OCI-LY3 (cell line): ENCODE measurements at regions not wholly inside any gene's neighbourhood (a gene's known extent, or its start where the extent isn't known, plus 50 kb on each side); places are given as distances from the start of the nearest gene placed in this dataset.

Experiments used
- H2AFZ ChIP-seq: fragments of 200-600, 300-600 bp; shearing (Covaris generic); 2 replicates; pipeline ENCODE4 v1.6.0; 2014; ENCODE audit warnings: antibody characterized with exemption, low read depth, low read length
- H3K27ac ChIP-seq: fragments of 200-600, 300-600 bp; sonication (generic); 2 replicates; pipeline ENCODE4 v1.5.1; 2014; ENCODE audit warnings: mild to moderate bottlenecking, low read length, moderate library complexity, mixed read lengths
- H3K27me3 ChIP-seq: fragments of 200-600, 300-600 bp; sonication (generic); 2 replicates; pipeline ENCODE4 v1.6.1; 2014; ENCODE audit warnings: low read depth, low read length, mixed read lengths
- H3K36me3 ChIP-seq: fragments of 200-600, 300-600 bp; sonication (generic); replicated peaks from 2 replicates; pipeline ENCODE3; 2014; ENCODE audit warnings: low read depth, low read length, mixed read lengths
- H3K4me1 ChIP-seq: fragments of 300-600, 200-600 bp; sonication (generic); 2 replicates; pipeline ENCODE4 v1.6.1; 2014; ENCODE audit warnings: low read length, mixed read lengths
- H3K4me2 ChIP-seq: fragments of 200-600, 300-600 bp; sonication (generic); 2 replicates; pipeline ENCODE4 v1.6.1; 2014; ENCODE audit warnings: low read length, mixed read lengths
- H3K4me3 ChIP-seq: fragments of 300-600, 200-600 bp; sonication (generic); 2 replicates; pipeline ENCODE4 v1.5.1; 2014; ENCODE audit warnings: antibody characterized with exemption, mild to moderate bottlenecking, low read length, moderate library complexity
- H3K79me2 ChIP-seq: fragments of 300-600, 200-600 bp; shearing (Covaris generic); 2 replicates; pipeline ENCODE4 v1.6.1; 2014; ENCODE audit warnings: mild to moderate bottlenecking, low read length, mixed read lengths
- H3K9ac ChIP-seq: fragments of 300-600, 200-600 bp; shearing (Covaris generic); 2 replicates; pipeline ENCODE4 v1.6.0; 2014; ENCODE audit warnings: mild to moderate bottlenecking, low read length, moderate library complexity
- H3K9me3 ChIP-seq: fragments of 200-600, 300-600 bp; shearing (Covaris generic); 2 replicates; pipeline ENCODE4 v1.6.1; 2014; ENCODE audit warnings: low read length, mixed read lengths; ENCODE audit not compliant: insufficient read depth
- H4K20me1 ChIP-seq: fragments of 200-600, 300-600 bp; sonication (generic); 2 replicates; pipeline ENCODE4 v1.6.1; 2016; ENCODE audit warnings: low read length, mixed read lengths; ENCODE audit not compliant: insufficient read depth
- CTCF ChIP-seq: fragments of 200-600, 300-600 bp; sonication (generic); IDR thresholded peaks from 2 replicates; pipeline ENCODE4 v1.5.1; 2014; ENCODE audit warnings: antibody characterized with exemption, low read length, low read depth
- EZH2phosphoT487 ChIP-seq: fragments of 200-600 bp; shearing (Covaris generic); IDR thresholded peaks from 2 replicates; pipeline ENCODE4 v1.6.1; 2018; ENCODE audit warnings: antibody characterized with exemption, mixed run types, low read depth

GRCh38 chr4:176611381-176611780, 181.3 kb downstream of the VEGFC start:
- H3K9me3 ChIP-seq, result no peaks in the 10 kb centered on the region
- H3K27ac ChIP-seq, result no peak overlapping the region
- H3K4me3 ChIP-seq, result no peak overlapping the region
- no peaks in the 10 kb centered on the region for H3K27me3 ChIP-seq
- TF ChIP-seq CTCF, result no peak
- TF ChIP-seq EZH2phosphoT487, result no peak
- H3K79me2 ChIP-seq, result no peaks in the 10 kb centered on the region
- H3K36me3 ChIP-seq, result no peaks in the 10 kb centered on the region
- H4K20me1 ChIP-seq, result no peaks in the 10 kb centered on the region
- no peaks in the 10 kb centered on the region for H3K4me1 ChIP-seq
- no peak overlapping the region for H3K4me2 ChIP-seq
- no peak overlapping the region for H2AFZ ChIP-seq
- H3K9ac ChIP-seq, result no peak overlapping the region

GRCh38 chr4:176611951-176612350, 180.8 kb downstream of the VEGFC start:
- no peaks in the 10 kb centered on the region for H3K27me3 ChIP-seq
- H3K79me2 ChIP-seq, result no peaks in the 10 kb centered on the region
- no peak for TF ChIP-seq EZH2phosphoT487
- no peak for TF ChIP-seq CTCF
- no peak overlapping the region for H3K4me3 ChIP-seq
- no peak overlapping the region for H3K27ac ChIP-seq
- no peaks in the 10 kb centered on the region for H4K20me1 ChIP-seq
- no peaks in the 10 kb centered on the region for H3K36me3 ChIP-seq
- no peak overlapping the region for H2AFZ ChIP-seq
- H3K4me2 ChIP-seq, result no peak overlapping the region
- no peak overlapping the region for H3K9ac ChIP-seq
- no peaks in the 10 kb centered on the region for H3K4me1 ChIP-seq
- H3K9me3 ChIP-seq, result no peaks in the 10 kb centered on the region

- no peak overlapping the region for H3K4me3 ChIP-seq
- no peaks in the 10 kb centered on the region for H3K4me1 ChIP-seq
- H2AFZ ChIP-seq, result no peak overlapping the region
Observed at GRCh38 chr4:176614793-176615192, 177.9 kb downstream of the VEGFC start.

GRCh38 chr4:176616151-176616550, 176.6 kb downstream of the VEGFC start:
- Histone ChIP-seq H3K4me2 (no peak overlapping the region), H3K9me3 (no peaks in the 10 kb centered on the region), H3K27ac (no peak overlapping the region), H4K20me1 (no peaks in the 10 kb centered on the region), H3K4me3 (no peak overlapping the region), H3K27me3 (no peaks in the 10 kb centered on the region), H3K79me2 (no peaks in the 10 kb centered on the region), H2AFZ (no peak overlapping the region), H3K4me1 (no peaks in the 10 kb centered on the region), H3K36me3 (no peaks in the 10 kb centered on the region), H3K9ac (no peak overlapping the region)
- TF ChIP-seq CTCF, result no peak
- no peak for TF ChIP-seq EZH2phosphoT487

More at GRCh38 chr4:176614793-176615192, 177.9 kb downstream of the VEGFC start:
- no peaks in the 10 kb centered on the region for H3K9me3 ChIP-seq
- no peaks in the 10 kb centered on the region for H4K20me1 ChIP-seq
- no peak for TF ChIP-seq EZH2phosphoT487
- TF ChIP-seq CTCF, result no peak
- no peaks in the 10 kb centered on the region for H3K36me3 ChIP-seq
- no peaks in the 10 kb centered on the region for H3K27me3 ChIP-seq
- no peak overlapping the region for H3K4me2 ChIP-seq
- H3K27ac ChIP-seq, result no peak overlapping the region
- no peak overlapping the region for H3K9ac ChIP-seq
- no peaks in the 10 kb centered on the region for H3K79me2 ChIP-seq
